OCI-LY7 (cell line): ENCODE measurements at regions not wholly inside any gene's neighbourhood (a gene's known extent, or its start where the extent isn't known, plus 50 kb on each side); places are given as distances from the start of the nearest gene placed in this dataset.

Experiments
- BruUV-seq: library from RNA; stranded (reverse); fragments of 400-500 nt; replicated peaks from 2 replicates; lab custom pipeline; 2021; lab: Mats Ljungman, UMichigan
- CTCF ChIA-PET: fragments of 300-600 bp; sonication (Branson Sonifier 250); formaldehyde crosslinking; loops from one replicate; lab custom pipeline; 2022; ENCODE audit warnings: antibody characterized with exemption; ENCODE audit not compliant: unreplicated experiment; lab: Charles Lee
- POLR2A ChIA-PET: fragments of 300-600 bp; sonication (Branson Sonifier 250); formaldehyde crosslinking; loops from one replicate; lab custom pipeline; 2022; ENCODE audit warnings: antibody characterized with exemption; lab: Charles Lee
- DNase-seq: peaks from one replicate; pipeline ENCODE4 v3.0.0-alpha.2; 2015; ENCODE audit warnings: low spot score
- H2AFZ ChIP-seq: fragments of 200-600 bp; sonication (generic), shearing (Covaris generic); 2 replicates; pipeline ENCODE4 v1.6.1; 2014; ENCODE audit warnings: mild to moderate bottlenecking, antibody characterized with exemption, low read length, moderate library complexity
- H3K27ac ChIP-seq: fragments of 200-600 bp; sonication (generic); 2 replicates; pipeline ENCODE4 v1.5.1; 2014; ENCODE audit warnings: mixed run types, low read depth, mild to moderate bottlenecking, moderate library complexity, low read length, inconsistent platforms; ENCODE audit not compliant: poor library complexity, severe bottlenecking
- H3K36me3 ChIP-seq: fragments of 200-600 bp; sonication (generic); 2 replicates; pipeline ENCODE4 v1.6.1; 2014; ENCODE audit warnings: mild to moderate bottlenecking, antibody characterized with exemption, low read length, moderate library complexity, mixed read lengths; ENCODE audit not compliant: insufficient read depth
- H3K4me1 ChIP-seq: fragments of 200-600 bp; sonication (generic); 2 replicates; pipeline ENCODE4 v1.5.1; 2014; ENCODE audit warnings: mild to moderate bottlenecking, low read length; ENCODE audit not compliant: insufficient read depth, poor library complexity, severe bottlenecking
- H3K4me2 ChIP-seq: fragments of 200-600 bp; sonication (generic); 2 replicates; pipeline ENCODE4 v1.6.1; 2014; ENCODE audit warnings: mild to moderate bottlenecking, low read length
- H3K4me3 ChIP-seq: fragments of 200-600 bp; sonication (generic); 2 replicates; pipeline ENCODE4 v1.5.1; 2014; ENCODE audit warnings: mild to moderate bottlenecking, low read depth, low read length; ENCODE audit not compliant: poor library complexity, severe bottlenecking
- H3K79me2 ChIP-seq: fragments of 200-600 bp; sonication (generic); 2 replicates; pipeline ENCODE4 v1.6.1; 2016; ENCODE audit warnings: low read depth, mild to moderate bottlenecking, low read length, moderate library complexity, mixed read lengths; ENCODE audit not compliant: insufficient read depth
- H3K9me2 ChIP-seq: fragments of 200-600 bp; sonication (generic); 2 replicates; pipeline ENCODE4 v1.6.1; 2016; ENCODE audit warnings: mild to moderate bottlenecking, low read length, mixed read lengths; ENCODE audit not compliant: insufficient read depth
- H3K9me3 ChIP-seq: fragments of 200-600 bp; sonication (generic); 2 replicates; pipeline ENCODE4 v1.6.1; 2014; ENCODE audit warnings: mild to moderate bottlenecking, mixed run types, low read length, mixed read lengths
- H4K20me1 ChIP-seq: fragments of 200-600 bp; sonication (generic); 2 replicates; pipeline ENCODE4 v1.6.1; 2014; ENCODE audit warnings: mild to moderate bottlenecking, antibody characterized with exemption, low read length, moderate library complexity, mixed read lengths; ENCODE audit not compliant: insufficient read depth
- CTCF ChIP-seq: fragments of 200-600 bp; sonication (generic); conservative IDR thresholded peaks from 2 replicates; pipeline ENCODE4 v1.5.1; 2014; ENCODE audit warnings: mild to moderate bottlenecking, antibody characterized with exemption, low read length, moderate library complexity, mixed read lengths
- EZH2phosphoT487 ChIP-seq: fragments of 200-600 bp; sonication (generic); IDR thresholded peaks from 2 replicates; pipeline ENCODE4 v1.6.1; 2018; ENCODE audit warnings: low read depth, borderline replicate concordance, mild to moderate bottlenecking, mixed run types, antibody characterized with exemption, low read length, moderate library complexity, mixed read lengths
- intact Hi-C: fragments of 100-400 bp; cut with micrococcal nuclease; formaldehyde crosslinking; loops from one replicate; pipeline ENCODE4 v1.10.0; 2022; ENCODE audit not compliant: unreplicated experiment

- intact Hi-C loops, result no loop called here
- CTCF ChIA-PET, result no interaction called here
- no peaks in the 10 kb centered on the region for H3K79me2 ChIP-seq
- no peaks in the 10 kb centered on the region for H3K9me2 ChIP-seq
- TF ChIP-seq EZH2phosphoT487 (no peak), CTCF (no peak)
- DNase-seq, result no peak
- no peaks in the 10 kb centered on the region for H3K4me1 ChIP-seq
- BruUV-seq, result no TSS peak
- no peaks in the 10 kb centered on the region for H3K9me3 ChIP-seq
- H3K36me3 ChIP-seq, result no peaks in the 10 kb centered on the region
- H3K4me3 ChIP-seq, result no peak overlapping the region
- H4K20me1 ChIP-seq, result no peaks in the 10 kb centered on the region
- H3K27ac ChIP-seq, result no peak overlapping the region
- H2AFZ ChIP-seq, result no peak overlapping the region
- H3K4me2 ChIP-seq, result no peak overlapping the region
- POLR2A ChIA-PET, result interaction anchor here (0.6 kb wide), 2 partner anchors 37 to 38 kb away, joined by 3 to 5 read pairs; no protein-coding TSS in a partner anchor
These were observed 451.1 kb downstream of the TUSC1 start for GRCh38 chr9:25226901-25227686.

GRCh38 chr9:25225938-25226760 lies 452.1 kb downstream of the TUSC1 start:
- Histone ChIP-seq H3K79me2 (no peaks in the 10 kb centered on the region), H4K20me1 (no peaks in the 10 kb centered on the region), H3K27ac (no peak overlapping the region), H2AFZ (no peak overlapping the region), H3K9me2 (no peaks in the 10 kb centered on the region), H3K4me1 (no peaks in the 10 kb centered on the region), H3K36me3 (no peaks in the 10 kb centered on the region), H3K4me3 (no peak overlapping the region), H3K4me2 (no peak overlapping the region), H3K9me3 (no peaks in the 10 kb centered on the region)
- POLR2A ChIA-PET, result interaction anchor here (0.6 kb wide), 2 partner anchors 36 to 37 kb away, joined by 3 to 5 read pairs; no protein-coding TSS in a partner anchor
- intact Hi-C loops, result no loop called here
- TF ChIP-seq EZH2phosphoT487, result no peak
- TF ChIP-seq CTCF, result no peak
- DNase-seq, result no peak
- BruUV-seq, result no TSS peak
- CTCF ChIA-PET, result no interaction called here

- H3K4me1 ChIP-seq, result no peaks in the 10 kb centered on the region
- no peak overlapping the region for H3K4me3 ChIP-seq
- no peak overlapping the region for H3K27ac ChIP-seq
- no peaks in the 10 kb centered on the region for H3K36me3 ChIP-seq
- no peaks in the 10 kb centered on the region for H3K9me2 ChIP-seq
- intact Hi-C loops, result no loop called here
- ChIA-PET CTCF (no interaction called here), POLR2A (interaction anchor here (0.7 kb wide), 1 partner anchor 133 kb away, joined by 7 read pairs; no protein-coding TSS in a partner anchor)
- no peaks in the 10 kb centered on the region for H4K20me1 ChIP-seq
- no peak overlapping the region for H2AFZ ChIP-seq
- no peak for TF ChIP-seq CTCF
- no peak for TF ChIP-seq EZH2phosphoT487
- no peaks in the 10 kb centered on the region for H3K9me3 ChIP-seq
- H3K4me2 ChIP-seq, result no peak overlapping the region
- no TSS peak for BruUV-seq
- DNase-seq, result no peak
- H3K79me2 ChIP-seq, result no peaks in the 10 kb centered on the region
These were observed 453.2 kb downstream of the TUSC1 start for GRCh38 chr9:25224996-25225395.
